Peyer's patch (tissue), 4 donors: ENCODE measurements at regions not wholly inside any gene's neighbourhood (a gene's known extent, or its start where the extent isn't known, plus 50 kb on each side); places are given as distances from the start of the nearest gene placed in this dataset.

ENCODE experiments used
- POLR2A ChIP-seq, 2 donors: fragments of 450-650 bp; IDR thresholded peaks; one replicate each; pipeline ENCODE4 v1.5.1; 2017; ENCODE audit warnings: antibody characterized with exemption in 2 of 2, mild to moderate bottlenecking in 2 of 2, moderate library complexity in 2 of 2
- TF ChIP-seq, protein P1 (sequence below), 6 experiments: fragments of 450-650 bp in 4 of 6; fragments of 200-600 bp in 2 of 6; sonication (generic) in 1 of 6; IDR thresholded peaks; one replicate each; pipeline ENCODE4 v1.5.1; 2017 to 2019; ENCODE audit warnings: antibody characterized with exemption in 6 of 6, mild to moderate bottlenecking in 3 of 6, moderate library complexity in 1 of 6

DNA sequence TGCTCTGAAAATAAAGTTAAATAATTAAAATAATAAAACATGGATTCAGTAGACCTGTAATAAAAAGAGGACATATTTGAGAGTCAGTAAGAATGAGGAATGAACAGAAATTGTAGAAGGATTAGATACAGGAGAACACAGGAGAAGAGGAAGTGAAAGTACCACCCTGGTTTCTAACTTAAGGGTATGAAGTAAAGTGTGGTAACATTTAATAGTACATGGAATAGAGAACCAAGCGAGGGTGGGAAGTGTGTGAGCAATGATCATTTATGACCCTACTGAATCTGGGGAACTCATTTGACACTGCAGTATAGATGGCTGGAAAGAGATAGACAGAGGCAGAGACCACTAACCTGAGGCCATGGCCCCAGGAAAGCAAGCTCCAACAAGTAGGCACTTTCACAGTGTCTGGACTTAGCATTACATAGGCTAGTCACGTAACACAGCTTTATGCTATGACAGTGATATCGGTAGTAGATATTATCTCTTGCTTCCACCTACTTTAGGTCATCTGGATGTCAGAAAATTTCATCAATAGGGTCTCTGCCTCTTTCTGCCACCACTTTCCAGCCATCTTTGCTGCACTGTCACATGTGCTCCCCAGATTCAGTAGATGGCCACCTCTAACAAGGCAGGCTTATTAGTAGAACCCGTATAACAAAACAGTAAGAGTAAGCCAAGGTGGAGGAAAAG lies 633.9 kb upstream of the MIR17HG start:
- TF ChIP-seq, protein P1, sequence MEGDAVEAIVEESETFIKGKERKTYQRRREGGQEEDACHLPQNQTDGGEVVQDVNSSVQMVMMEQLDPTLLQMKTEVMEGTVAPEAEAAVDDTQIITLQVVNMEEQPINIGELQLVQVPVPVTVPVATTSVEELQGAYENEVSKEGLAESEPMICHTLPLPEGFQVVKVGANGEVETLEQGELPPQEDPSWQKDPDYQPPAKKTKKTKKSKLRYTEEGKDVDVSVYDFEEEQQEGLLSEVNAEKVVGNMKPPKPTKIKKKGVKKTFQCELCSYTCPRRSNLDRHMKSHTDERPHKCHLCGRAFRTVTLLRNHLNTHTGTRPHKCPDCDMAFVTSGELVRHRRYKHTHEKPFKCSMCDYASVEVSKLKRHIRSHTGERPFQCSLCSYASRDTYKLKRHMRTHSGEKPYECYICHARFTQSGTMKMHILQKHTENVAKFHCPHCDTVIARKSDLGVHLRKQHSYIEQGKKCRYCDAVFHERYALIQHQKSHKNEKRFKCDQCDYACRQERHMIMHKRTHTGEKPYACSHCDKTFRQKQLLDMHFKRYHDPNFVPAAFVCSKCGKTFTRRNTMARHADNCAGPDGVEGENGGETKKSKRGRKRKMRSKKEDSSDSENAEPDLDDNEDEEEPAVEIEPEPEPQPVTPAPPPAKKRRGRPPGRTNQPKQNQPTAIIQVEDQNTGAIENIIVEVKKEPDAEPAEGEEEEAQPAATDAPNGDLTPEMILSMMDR (IDR thresholded peaks at IDR 0.05) = no peak
- no peak for TF ChIP-seq POLR2A (IDR thresholded peaks at IDR 0.05)
